Panc1 (cell line): ENCODE measurements at regions not wholly inside any gene's neighbourhood (a gene's known extent, or its start where the extent isn't known, plus 50 kb on each side); places are given as distances from the start of the nearest gene placed in this dataset.
A peak's percentile ranks its signal among the peaks of the same experiment; 100 is the strongest.

ENCODE experiments used
- ATAC-seq: fragments of 200-7000 bp; cut with Tn5 transposase; 2 replicates; pipeline ENCODE4 v1.9.1; 2020; ENCODE audit warnings: mild to moderate bottlenecking, moderate library complexity
- BruUV-seq: library from RNA; stranded (reverse); fragments of 400-500 nt; replicated peaks from 2 replicates; lab custom pipeline; 2021; lab: Mats Ljungman, UMichigan
- CTCF ChIA-PET: fragments of 300-600 bp; sonication (Branson Sonifier 250); formaldehyde crosslinking; loops from one replicate; lab custom pipeline; 2022; ENCODE audit warnings: antibody characterized with exemption; lab: Charles Lee
- POLR2A ChIA-PET: fragments of 300-600 bp; sonication (Branson Sonifier 250); formaldehyde crosslinking; loops from one replicate; lab custom pipeline; 2022; ENCODE audit warnings: antibody characterized with exemption; lab: Charles Lee
- DNase-seq: peaks from one replicate; pipeline ENCODE4 v3.0.0-alpha.2; 2010; ENCODE audit warnings: low read depth, low spot score
- H3K27ac ChIP-seq: 2 replicates; pipeline ENCODE4 v1.5.1; 2011; ENCODE audit warnings: mild to moderate bottlenecking, low read length, inconsistent platforms
- H3K27me3 ChIP-seq: fragments of 200-500 bp; sonication (Bioruptor generic); 2 replicates; pipeline ENCODE4 v1.6.0; 2014; ENCODE audit warnings: low read length, inconsistent platforms; ENCODE audit not compliant: control insufficient read depth, insufficient read depth
- H3K36me3 ChIP-seq: fragments of 200-500 bp; sonication (Bioruptor generic); 2 replicates; pipeline ENCODE4 v1.5.1; 2014; ENCODE audit warnings: inconsistent platforms, mild to moderate bottlenecking, low read length, moderate library complexity; ENCODE audit not compliant: control insufficient read depth, insufficient read depth
- H3K4me1 ChIP-seq: 2 replicates; pipeline ENCODE4 v1.5.1; 2011; ENCODE audit warnings: inconsistent platforms, mild to moderate bottlenecking, low read length, moderate library complexity; ENCODE audit not compliant: control insufficient read depth, insufficient read depth
- H3K4me3 ChIP-seq, 2 experiments: 2 replicates each; pipeline ENCODE4 v1.5.1; 2011 to 2012; ENCODE audit warnings: low read depth in 2 of 2, low read length in 2 of 2, mild to moderate bottlenecking in 2 of 2, inconsistent platforms in 1 of 2, moderate library complexity in 1 of 2
- H3K9me3 ChIP-seq: fragments of 200-500 bp; sonication (Bioruptor generic); 2 replicates; pipeline ENCODE4 v1.5.1; 2014; ENCODE audit warnings: low read depth, mild to moderate bottlenecking, inconsistent platforms, low read length, moderate library complexity; ENCODE audit not compliant: control insufficient read depth, insufficient read depth
- CTCF ChIP-seq: fragments of 450-650 bp; IDR thresholded peaks from 2 replicates; pipeline ENCODE4 v1.5.1; 2017; ENCODE audit warnings: mild to moderate bottlenecking
- POLR2AphosphoS5 ChIP-seq: IDR thresholded peaks from 2 replicates; pipeline ENCODE4 v1.6.1; 2012; ENCODE audit warnings: mild to moderate bottlenecking, low read depth, low read length, moderate library complexity
- REST ChIP-seq, 2 experiments: IDR thresholded peaks; 2 replicates each; pipeline ENCODE4 v1.6.1; 2011 to 2012; ENCODE audit warnings: low read depth in 2 of 2, control low read depth in 1 of 2, low read length in 1 of 2, mild to moderate bottlenecking in 1 of 2, moderate library complexity in 1 of 2; ENCODE audit not compliant: insufficient read depth in 1 of 2
- SIN3A ChIP-seq: IDR thresholded peaks from 2 replicates; pipeline ENCODE4 v1.6.1; 2012; ENCODE audit warnings: low read depth, mild to moderate bottlenecking, low read length, moderate library complexity, borderline replicate concordance; ENCODE audit not compliant: insufficient read depth
- TCF7L2 ChIP-seq: IDR thresholded peaks from 2 replicates; pipeline ENCODE4 v1.6.1; 2011; ENCODE audit warnings: mild to moderate bottlenecking, low read depth, low read length, inconsistent platforms
- in situ Hi-C: cut with HindIII; loops from 2 replicates; pipeline ENCODE4 v1.10.0; 2016; ENCODE audit warnings: low sequenced_read_pairs, low pct_unique_long_range_greater_than_20kb
- intact Hi-C: fragments of 100-400 bp; cut with micrococcal nuclease; formaldehyde crosslinking; loops from one replicate; pipeline ENCODE4 v1.10.0; 2022; ENCODE audit not compliant: unreplicated experiment

GRCh38 chr15:70151462-70151861 is 53.7 kb upstream of the TLE3 start:
- Histone ChIP-seq H3K4me1 (peaks cover 10% of the 10 kb centered on the region), H3K27ac (peak overlapping the region; percentile 36; the same call in 1 of the 2 replicates), H3K9me3 (no peaks in the 10 kb centered on the region), H3K27me3 (no peaks in the 10 kb centered on the region), H3K36me3 (no peaks in the 10 kb centered on the region), H3K4me3 (no peak overlapping the region)
- no peak for TF ChIP-seq SIN3A
- TF ChIP-seq REST (IDR thresholded peaks at IDR 0.05; ENCODE audit: insufficient read depth in 1 of 2, low read depth in 2 of 2, low read length in 1 of 2), result no peak
- no peak for TF ChIP-seq CTCF
- no peak for TF ChIP-seq POLR2AphosphoS5
- TF ChIP-seq TCF7L2, result no peak
- intact Hi-C loops, result no loop called here
- in situ Hi-C loops, result no loop called here
- ChIA-PET POLR2A (interaction anchor here (0.7 kb wide), 1 partner anchor 1007 kb away, joined by 3 read pairs; no protein-coding TSS in a partner anchor), CTCF (no interaction called here)
- ATAC-seq (no peak), DNase-seq (no peak)
- BruUV-seq, result no TSS peak

GRCh38 chr15:70151003-70151402 is 53.3 kb upstream of the TLE3 start:
- no peak for ATAC-seq
- Histone ChIP-seq H3K4me3 (no peak overlapping the region), H3K27me3 (no peaks in the 10 kb centered on the region), H3K36me3 (no peaks in the 10 kb centered on the region), H3K9me3 (no peaks in the 10 kb centered on the region), H3K27ac (peak overlapping the region; percentile 49; the same call in 1 of the 2 replicates), H3K4me1 (peaks cover 10% of the 10 kb centered on the region)
- TF ChIP-seq CTCF (no peak), SIN3A (no peak), POLR2AphosphoS5 (no peak), REST (IDR thresholded peaks at IDR 0.05; ENCODE audit: insufficient read depth in 1 of 2, low read depth in 2 of 2, low read length in 1 of 2) (no peak)
- ChIA-PET POLR2A (interaction anchor here (0.6 kb wide), 1 partner anchor 232 kb away, joined by 3 read pairs; no protein-coding TSS in a partner anchor), CTCF (no interaction called here)
- no TSS peak for BruUV-seq
- no peak for DNase-seq
- intact Hi-C loops, result no loop called here
- in situ Hi-C loops, result no loop called here
